Ascending aorta (tissue), 2 donors: ENCODE measurements at regions not wholly inside any gene's neighbourhood (a gene's known extent, or its start where the extent isn't known, plus 50 kb on each side); places are given as distances from the start of the nearest gene placed in this dataset.
"Not testable (repeated sequence)": the region's sequence is repeated elsewhere in the genome, so short reads cannot be mapped to it uniquely, and the experiment has no call there.

Experiments
- DNase-seq, 2 donors: peaks; one replicate each; pipeline ENCODE4 v3.0.0-alpha.2; 2019; ENCODE audit warnings: low spot score in 2 of 2
- H3K27ac ChIP-seq, 2 donors: fragments of 200-600 bp; sonication (generic); one replicate each; pipeline ENCODE4 v1.5.1; 2016 to 2017; ENCODE audit warnings: mild to moderate bottlenecking in 1 of 2
- H3K27me3 ChIP-seq: fragments of 200-600 bp; sonication (generic); one replicate; pipeline ENCODE4 v1.5.1; 2017
- H3K36me3 ChIP-seq, 2 donors: fragments of 200-600 bp; sonication (generic); one replicate each; pipeline ENCODE4 v1.5.1; 2016
- H3K4me1 ChIP-seq, 2 donors: fragments of 200-600 bp; sonication (generic); one replicate each; pipeline ENCODE4 v1.5.1; 2016 to 2017; ENCODE audit warnings: mild to moderate bottlenecking in 1 of 2
- H3K4me3 ChIP-seq, 2 donors: fragments of 200-600 bp; sonication (generic); one replicate each; pipeline ENCODE4 v1.5.1; 2016 to 2017; ENCODE audit warnings: mild to moderate bottlenecking in 1 of 2
- H3K9me3 ChIP-seq, 2 donors: fragments of 200-600 bp; sonication (generic); one replicate each; pipeline ENCODE4 v1.5.1; 2016
- intact Hi-C: fragments of 100-400 bp; cut with DNase I; formaldehyde crosslinking; loops from one replicate; pipeline ENCODE4 v1.15.1; 2023
- TF ChIP-seq, protein P1 (sequence below), 3 experiments: fragments of 200-600 bp in 2 of 3; fragments of 450-650 bp in 1 of 3; sonication (generic) in 2 of 3; IDR thresholded peaks; one replicate each; pipeline ENCODE4 v1.5.1; 2016 to 2019; ENCODE audit warnings: antibody characterized with exemption in 3 of 3, mild to moderate bottlenecking in 1 of 3, moderate library complexity in 1 of 3

DNA sequence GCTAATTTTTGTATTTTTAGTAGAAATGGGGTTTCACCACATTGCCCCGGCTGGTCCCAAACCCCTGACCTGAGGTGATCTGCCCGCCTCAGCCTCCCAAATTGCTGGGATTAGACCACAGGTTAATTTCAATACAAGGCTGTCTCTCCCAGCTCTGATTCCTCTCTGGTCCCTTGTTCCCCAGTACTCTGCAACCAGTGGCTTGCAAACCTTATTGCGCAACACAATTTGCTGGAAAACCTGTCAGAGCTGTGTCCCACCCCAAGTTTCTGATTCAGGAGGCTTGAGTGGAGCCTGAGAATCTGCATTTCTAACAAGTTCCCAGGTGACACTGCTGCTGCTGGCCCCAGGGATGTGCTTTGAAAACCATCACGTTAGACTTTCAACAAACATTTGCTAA is 96.2 kb upstream of the SRSF6 start:
- no peak overlapping the region for H3K27ac ChIP-seq
- no peaks in the 10 kb centered on the region for H3K4me1 ChIP-seq
- H3K36me3 ChIP-seq, result no peaks in the 10 kb centered on the region
- no peaks in the 10 kb centered on the region for H3K27me3 ChIP-seq
- no peak overlapping the region for H3K4me3 ChIP-seq
- TF ChIP-seq, protein P1, sequence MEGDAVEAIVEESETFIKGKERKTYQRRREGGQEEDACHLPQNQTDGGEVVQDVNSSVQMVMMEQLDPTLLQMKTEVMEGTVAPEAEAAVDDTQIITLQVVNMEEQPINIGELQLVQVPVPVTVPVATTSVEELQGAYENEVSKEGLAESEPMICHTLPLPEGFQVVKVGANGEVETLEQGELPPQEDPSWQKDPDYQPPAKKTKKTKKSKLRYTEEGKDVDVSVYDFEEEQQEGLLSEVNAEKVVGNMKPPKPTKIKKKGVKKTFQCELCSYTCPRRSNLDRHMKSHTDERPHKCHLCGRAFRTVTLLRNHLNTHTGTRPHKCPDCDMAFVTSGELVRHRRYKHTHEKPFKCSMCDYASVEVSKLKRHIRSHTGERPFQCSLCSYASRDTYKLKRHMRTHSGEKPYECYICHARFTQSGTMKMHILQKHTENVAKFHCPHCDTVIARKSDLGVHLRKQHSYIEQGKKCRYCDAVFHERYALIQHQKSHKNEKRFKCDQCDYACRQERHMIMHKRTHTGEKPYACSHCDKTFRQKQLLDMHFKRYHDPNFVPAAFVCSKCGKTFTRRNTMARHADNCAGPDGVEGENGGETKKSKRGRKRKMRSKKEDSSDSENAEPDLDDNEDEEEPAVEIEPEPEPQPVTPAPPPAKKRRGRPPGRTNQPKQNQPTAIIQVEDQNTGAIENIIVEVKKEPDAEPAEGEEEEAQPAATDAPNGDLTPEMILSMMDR (IDR thresholded peaks at IDR 0.05), result no peak
- intact Hi-C loops, result no loop called here
- DNase-seq, result no peak
- no peaks in the 10 kb centered on the region for H3K9me3 ChIP-seq

DNA sequence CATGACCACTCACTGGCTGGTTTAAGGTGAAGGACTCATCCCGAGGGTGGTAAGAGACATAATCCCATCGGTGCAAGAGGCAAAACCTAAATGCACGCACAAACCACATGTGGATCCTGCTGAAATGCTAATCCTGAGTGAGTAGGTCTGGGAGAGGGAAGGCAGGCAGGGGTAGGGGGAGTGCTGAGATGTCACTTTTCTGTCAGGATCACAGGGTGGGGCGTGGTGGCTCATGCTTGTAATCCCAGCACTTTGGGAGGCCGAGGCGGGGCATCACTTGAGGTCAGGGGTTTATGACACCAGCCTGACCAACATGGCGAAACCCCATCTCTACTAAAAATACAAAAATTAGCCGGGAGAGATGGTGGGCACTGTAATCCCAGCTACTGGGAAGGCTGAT is 97.7 kb upstream of the SRSF6 start:
- intact Hi-C loops, result no loop called here
- TF ChIP-seq, protein P1 (IDR thresholded peaks at IDR 0.05), result no peak
- no peak for DNase-seq

DNA sequence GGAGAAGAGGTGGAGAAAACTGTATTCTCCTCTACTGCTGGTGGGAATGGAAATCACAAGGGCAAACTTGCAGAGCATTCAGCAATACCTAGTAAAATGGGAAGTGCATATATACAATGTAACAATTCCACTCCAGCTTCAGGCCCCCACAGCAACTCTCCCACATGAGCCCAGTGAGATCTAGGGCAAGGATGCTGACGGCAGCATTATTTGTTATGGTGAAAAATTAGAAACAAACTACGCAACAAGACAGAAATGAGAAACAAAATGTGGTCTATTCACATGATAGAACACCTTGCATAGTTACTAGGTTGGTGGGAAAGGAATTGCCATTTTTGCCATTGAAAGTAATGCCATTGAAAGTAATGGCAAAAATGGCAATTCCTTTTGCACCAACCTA is 98.9 kb upstream of the SRSF6 start:
- H3K27me3 ChIP-seq, result no peaks in the 10 kb centered on the region
- H3K36me3 ChIP-seq, result no peaks in the 10 kb centered on the region
- intact Hi-C loops, result no loop called here
- TF ChIP-seq, protein P1 (IDR thresholded peaks at IDR 0.05), result no peak
- no peak overlapping the region for H3K4me3 ChIP-seq
- DNase-seq, result no peak
- no peaks in the 10 kb centered on the region for H3K4me1 ChIP-seq
- H3K9me3 ChIP-seq, result no peaks in the 10 kb centered on the region
- no peak overlapping the region for H3K27ac ChIP-seq

More for the DNA sequence above, 97.7 kb upstream of the SRSF6 start:
- Histone ChIP-seq H3K36me3 (no peaks in the 10 kb centered on the region), H3K27ac (no peak overlapping the region), H3K4me3 (no peak overlapping the region), H3K27me3 (no peaks in the 10 kb centered on the region), H3K4me1 (no peaks in the 10 kb centered on the region), H3K9me3 (no peaks in the 10 kb centered on the region)

DNA sequence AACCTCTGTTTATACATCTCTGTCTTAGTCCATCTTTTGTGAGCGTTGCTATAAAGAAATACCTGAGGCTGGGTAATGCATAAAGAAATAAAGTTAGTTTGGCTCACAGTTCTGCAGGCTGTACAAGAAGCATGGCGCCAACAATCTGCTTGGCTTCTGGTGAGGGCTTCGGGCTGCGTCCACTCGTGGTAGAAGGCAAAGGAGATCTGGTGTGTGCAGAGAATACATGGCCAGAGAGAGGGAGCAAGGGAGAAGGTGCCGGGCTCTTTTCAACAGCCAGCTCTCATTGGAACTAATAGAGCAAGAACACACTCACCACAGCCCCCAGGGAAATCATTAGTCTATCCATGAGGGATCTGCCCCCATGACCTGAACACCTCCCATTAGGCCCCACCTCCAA is 100.3 kb upstream of the SRSF6 start:
- Histone ChIP-seq H3K27me3 (no peaks in the 10 kb centered on the region), H3K4me3 (no peak overlapping the region), H3K36me3 (no peaks in the 10 kb centered on the region), H3K27ac (no peak overlapping the region), H3K4me1 (no peaks in the 10 kb centered on the region), H3K9me3 (no peaks in the 10 kb centered on the region)
- no peak for DNase-seq
- TF ChIP-seq, protein P1 (IDR thresholded peaks at IDR 0.05), result no peak
- intact Hi-C loops, result no loop called here

DNA sequence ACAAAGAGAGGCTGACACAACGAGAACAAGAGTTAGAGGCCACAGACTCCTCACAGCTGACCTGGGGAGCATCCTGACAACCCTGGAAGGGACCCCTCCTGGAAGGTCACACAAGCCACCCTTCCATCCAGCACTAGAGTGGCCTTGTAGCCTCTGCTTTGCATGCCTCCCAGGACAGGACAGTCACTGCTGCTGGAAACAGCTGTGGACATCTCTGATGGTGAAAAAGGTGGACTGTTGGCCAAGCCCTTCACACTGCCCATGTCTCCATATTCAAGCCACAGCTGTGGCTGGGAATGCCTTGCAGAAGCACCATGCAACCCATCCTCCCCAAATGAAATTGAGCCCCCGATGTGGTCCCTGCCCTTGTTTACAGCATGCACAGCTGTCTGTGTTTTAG is 102.1 kb upstream of the SRSF6 start:
- DNase-seq, result no peak
- no peaks in the 10 kb centered on the region for H3K36me3 ChIP-seq
- H3K4me3 ChIP-seq, result no peak overlapping the region
- H3K27ac ChIP-seq, result no peak overlapping the region
- intact Hi-C loops, result no loop called here
- H3K27me3 ChIP-seq, result no peaks in the 10 kb centered on the region
- no peaks in the 10 kb centered on the region for H3K9me3 ChIP-seq
- TF ChIP-seq, protein P1 (IDR thresholded peaks at IDR 0.05), result no peak
- no peaks in the 10 kb centered on the region for H3K4me1 ChIP-seq

DNA sequence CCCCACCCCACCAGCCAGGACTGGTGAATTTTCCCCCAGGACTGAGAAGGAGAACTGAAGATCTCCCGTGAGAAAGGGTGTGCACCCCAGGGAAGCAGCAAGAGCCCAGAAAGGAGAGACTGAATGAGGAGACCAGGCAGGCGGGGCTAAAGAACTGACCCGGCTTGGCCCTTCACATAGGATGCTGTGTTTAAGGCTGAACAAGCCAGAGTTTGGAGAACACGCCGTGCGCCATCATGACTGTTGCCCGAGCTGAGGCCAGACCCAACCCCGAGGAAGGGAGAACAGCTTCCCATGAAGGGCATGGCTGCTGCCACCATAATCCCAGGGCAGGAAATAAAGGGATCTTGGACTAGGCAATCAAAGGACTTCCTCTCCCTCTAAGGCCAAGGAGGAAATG is 104.7 kb upstream of the SRSF6 start:
- no peak overlapping the region for H3K27ac ChIP-seq
- no peak overlapping the region for H3K4me3 ChIP-seq
- no peaks in the 10 kb centered on the region for H3K27me3 ChIP-seq
- no peak for DNase-seq
- TF ChIP-seq, protein P1 (IDR thresholded peaks at IDR 0.05), result no peak
- no peaks in the 10 kb centered on the region for H3K4me1 ChIP-seq
- no peaks in the 10 kb centered on the region for H3K9me3 ChIP-seq
- intact Hi-C loops, result no loop called here
- no peaks in the 10 kb centered on the region for H3K36me3 ChIP-seq

DNA sequence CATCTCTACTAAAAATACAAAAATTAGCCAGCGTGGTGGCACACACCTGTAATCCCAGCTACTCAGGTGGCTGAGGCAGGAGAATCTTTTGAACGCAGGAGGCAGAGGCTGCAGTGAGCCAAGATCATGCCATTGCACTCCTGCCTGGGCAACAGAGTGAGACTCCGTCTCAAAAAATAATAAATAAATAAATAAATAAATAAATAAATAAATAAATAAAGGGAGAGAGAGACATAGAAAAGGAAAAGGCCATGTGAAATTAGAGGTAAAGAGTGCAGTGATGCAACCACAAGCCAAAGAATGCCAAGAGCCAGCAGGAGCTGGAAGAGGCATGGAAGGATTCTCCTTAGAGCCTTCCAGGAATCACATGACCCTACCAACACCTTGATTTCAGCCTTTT is 107.0 kb upstream of the SRSF6 start:
- intact Hi-C loops, H3K36me3 ChIP-seq, H3K9me3 ChIP-seq, H3K27me3 ChIP-seq, DNase-seq, H3K27ac ChIP-seq, H3K4me3 ChIP-seq, H3K4me1 ChIP-seq: not testable (repeated sequence)
